HG02884 (cell line): ENCODE measurements at regions not wholly inside any gene's neighbourhood (a gene's known extent, or its start where the extent isn't known, plus 50 kb on each side); places are given as distances from the start of the nearest gene placed in this dataset.

ENCODE experiments used
- ATAC-seq: cut with Tn5 transposase; IDR thresholded peaks from one replicate; pipeline ENCODE4 v1.9.1; 2021; ENCODE audit warnings: mild to moderate bottlenecking, moderate library complexity; ENCODE audit not compliant: unreplicated experiment

DNA sequence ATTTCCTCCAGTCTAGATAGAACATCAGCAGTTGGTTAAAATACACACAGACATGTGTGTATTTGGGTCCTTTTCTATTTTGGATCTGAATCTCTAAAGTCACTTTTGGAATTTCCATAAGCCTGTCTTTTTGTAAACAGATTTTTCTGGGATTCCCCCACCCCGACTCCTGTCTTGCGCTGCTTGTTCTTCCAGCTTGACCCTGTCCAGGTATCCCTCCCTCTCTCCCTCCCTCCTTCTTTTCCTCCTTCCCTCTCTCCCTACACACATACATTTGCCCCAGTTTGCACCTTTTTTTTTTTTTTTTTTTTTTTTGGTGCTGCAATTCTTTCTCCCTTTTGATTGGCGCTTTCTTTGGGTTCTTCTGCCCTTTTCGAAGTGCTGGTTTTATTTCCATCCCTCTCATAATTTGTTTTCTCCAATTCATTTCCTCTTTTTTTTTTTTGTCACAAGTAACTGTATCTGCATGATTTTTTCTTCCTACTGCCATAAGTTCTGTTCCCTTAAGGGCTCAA lies 114.8 kb upstream of the SERTAD2 start:
- ATAC-seq, result no peak

GRCh38 chr2:64769392-64770044 lies 115.8 kb upstream of the SERTAD2 start:
- ATAC-seq, result no peak

- no peak for ATAC-seq
Measured at GRCh38 chr2:64770137-64770780, 116.5 kb upstream of the SERTAD2 start.

DNA sequence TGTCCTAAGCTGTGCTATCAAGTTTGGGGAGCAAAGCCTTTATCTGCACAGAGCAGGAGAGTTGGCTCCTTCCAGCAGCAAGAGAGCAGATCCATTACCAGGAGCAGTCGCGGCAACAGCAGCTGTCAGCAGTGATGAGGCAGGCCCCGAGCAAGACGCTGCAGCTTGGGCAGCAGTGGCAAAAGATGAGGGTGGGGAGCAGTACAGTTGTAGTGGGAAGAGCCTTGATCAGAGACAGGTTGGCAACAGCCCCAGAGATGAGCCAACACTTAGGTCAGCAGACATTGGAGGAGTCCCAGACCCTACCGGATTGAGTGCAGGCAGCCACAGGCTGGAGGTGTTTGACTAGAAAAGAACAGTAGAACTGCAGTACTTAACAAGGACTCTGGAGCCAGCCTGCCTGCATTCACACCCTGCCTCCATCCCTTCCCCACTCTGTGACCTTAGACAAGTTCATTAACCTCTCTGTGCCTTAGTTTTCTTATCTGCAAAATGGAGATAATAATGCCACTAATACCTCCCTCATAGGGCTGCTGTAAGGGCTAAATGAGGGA lies 117.1 kb upstream of the SERTAD2 start:
- ATAC-seq, result no peak

DNA sequence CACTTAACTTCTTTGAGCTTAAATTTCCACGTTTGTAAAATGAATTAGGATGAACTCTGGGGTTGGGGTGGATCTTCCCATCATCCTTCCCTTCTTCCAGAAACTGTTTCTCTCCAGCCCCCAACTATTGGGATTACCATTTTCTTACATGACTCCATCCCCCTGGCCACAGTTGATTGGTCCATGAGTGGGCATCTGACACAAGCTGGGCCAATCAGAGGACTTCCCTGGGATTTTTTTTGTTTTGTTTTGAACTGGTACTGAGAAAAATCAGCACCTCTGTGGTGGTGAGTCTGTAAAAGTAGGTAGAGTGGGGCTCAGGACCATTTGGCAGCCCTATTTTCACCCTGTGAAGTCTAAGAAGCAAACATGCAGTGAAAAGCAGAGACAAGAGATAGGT lies 118.0 kb upstream of the SERTAD2 start:
- no peak for ATAC-seq

DNA sequence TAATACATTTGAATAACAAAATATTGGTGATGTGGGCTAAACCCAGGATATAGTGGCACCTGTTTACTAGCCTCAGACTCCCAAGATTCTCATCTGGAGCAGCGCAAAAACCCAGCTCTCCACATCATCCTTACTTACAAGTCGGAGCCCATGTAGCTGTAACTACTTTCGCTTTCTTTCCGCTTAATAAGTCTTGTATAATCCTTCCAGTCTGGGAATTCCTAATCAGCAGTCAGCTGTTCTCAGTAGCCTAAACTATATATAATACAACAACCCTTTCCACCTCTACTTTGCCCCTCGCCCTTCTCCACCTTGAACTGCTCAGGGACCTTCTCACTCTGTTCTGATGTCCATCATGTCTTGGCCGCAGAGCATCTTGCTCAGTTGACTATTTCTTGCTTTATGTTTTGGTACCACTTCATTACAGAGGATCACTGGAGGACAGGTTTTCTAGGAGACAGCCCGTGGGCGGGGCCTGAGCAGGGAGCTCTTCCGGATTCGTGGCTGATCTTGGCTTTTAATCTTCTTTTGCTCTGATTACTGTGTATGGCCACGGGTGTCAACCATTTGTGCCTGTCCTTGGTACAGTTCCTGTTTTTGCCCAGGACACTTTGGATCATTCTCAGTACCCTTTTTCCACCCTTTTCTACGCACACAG lies 119.9 kb upstream of the SERTAD2 start:
- no peak for ATAC-seq

DNA sequence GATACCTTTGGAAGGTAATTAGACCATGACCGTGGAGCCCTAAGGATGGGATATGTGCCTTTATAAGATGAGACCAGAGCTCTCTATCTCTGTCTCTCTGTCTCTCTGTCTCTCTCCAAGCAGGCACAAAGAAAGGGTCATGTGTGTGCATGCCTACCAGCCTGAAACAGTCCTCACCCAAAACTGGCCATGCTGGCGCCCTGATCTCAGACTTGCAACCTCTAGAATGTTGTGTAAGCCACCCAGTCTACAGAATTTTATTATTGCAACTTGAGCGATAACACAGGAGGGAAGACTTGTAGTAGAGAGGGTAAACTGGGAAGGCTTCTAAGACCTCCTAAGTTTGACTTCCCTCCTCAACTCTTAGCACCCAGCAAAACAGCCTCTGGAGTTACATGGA lies 124.1 kb upstream of the SERTAD2 start:
- no peak for ATAC-seq

DNA sequence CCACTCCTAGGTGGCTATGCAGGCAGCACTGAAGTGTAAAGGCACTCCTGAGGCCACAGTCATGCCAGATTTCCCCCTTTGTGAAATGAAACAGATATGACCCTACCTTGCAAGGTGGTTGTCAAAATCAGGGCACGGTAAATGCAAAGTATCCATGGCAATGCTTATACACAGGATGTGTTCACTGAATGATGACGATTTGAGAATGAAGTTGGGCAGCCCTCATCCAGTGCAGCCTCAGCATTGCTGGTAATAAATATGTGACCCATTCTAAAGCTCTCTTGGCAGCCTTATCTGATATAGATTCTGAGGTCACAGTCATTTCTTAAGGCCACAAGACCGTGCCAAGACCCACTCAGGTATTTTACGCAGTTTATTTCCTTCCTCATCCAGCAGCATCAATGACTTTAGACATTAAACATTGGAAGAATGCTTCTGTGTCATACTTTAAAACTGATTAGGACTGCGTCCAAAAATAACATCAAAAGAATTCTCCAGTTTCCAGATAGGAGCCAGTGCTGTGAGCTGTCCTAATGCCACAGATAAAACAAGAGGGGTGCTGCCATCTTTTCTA lies 125.5 kb upstream of the SERTAD2 start:
- ATAC-seq, result no peak

DNA sequence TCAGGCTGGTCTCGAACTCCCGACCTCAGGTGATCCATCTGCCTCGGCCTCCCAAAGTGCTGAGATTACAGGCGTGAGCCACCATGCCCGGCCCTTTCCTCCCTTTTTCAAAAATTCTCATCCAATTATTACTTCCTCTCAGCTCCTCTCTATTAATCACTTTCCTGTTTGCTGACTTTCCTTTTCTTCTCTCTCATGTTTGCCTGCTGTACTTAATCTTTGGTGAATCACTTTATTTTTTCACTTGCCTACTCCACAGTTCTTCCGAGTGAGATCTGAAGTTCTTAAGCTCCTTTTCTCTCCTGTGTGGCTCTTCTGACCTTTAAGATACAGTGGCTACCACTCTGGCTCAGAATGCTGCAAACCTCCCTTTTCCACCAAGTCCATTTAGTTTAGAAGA lies 126.3 kb upstream of the SERTAD2 start:
- no peak for ATAC-seq

DNA sequence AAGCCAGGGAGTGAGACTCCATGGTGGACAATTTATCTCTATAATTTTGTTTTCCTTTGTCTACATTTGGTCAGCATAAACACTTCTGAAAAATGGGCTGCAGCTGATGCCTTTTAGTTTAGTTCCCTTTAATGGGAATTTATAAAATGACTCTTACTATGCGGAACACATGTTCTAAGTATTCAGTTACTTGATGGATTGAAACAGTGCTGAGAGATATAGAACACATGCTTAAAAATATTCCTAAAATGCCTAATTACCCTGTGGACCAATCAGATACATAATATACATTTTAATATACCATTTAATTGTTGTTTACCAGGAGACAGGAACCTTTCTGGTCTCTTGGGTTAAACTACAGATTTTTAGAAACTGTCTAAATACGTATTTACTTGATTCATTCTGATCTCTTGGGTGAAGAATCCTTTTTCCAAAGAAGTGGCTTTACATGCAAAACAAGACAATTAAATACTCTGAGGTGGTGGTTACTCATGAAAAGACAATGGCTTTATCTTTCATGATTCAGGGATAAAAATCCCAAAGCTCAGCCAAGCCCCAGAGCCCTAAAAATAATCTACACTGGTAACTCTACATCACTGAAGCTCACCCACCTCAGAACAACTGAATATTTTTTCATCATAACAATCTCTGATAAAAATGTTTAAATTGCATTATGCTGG lies 128.1 kb upstream of the SERTAD2 start:
- no peak for ATAC-seq

DNA sequence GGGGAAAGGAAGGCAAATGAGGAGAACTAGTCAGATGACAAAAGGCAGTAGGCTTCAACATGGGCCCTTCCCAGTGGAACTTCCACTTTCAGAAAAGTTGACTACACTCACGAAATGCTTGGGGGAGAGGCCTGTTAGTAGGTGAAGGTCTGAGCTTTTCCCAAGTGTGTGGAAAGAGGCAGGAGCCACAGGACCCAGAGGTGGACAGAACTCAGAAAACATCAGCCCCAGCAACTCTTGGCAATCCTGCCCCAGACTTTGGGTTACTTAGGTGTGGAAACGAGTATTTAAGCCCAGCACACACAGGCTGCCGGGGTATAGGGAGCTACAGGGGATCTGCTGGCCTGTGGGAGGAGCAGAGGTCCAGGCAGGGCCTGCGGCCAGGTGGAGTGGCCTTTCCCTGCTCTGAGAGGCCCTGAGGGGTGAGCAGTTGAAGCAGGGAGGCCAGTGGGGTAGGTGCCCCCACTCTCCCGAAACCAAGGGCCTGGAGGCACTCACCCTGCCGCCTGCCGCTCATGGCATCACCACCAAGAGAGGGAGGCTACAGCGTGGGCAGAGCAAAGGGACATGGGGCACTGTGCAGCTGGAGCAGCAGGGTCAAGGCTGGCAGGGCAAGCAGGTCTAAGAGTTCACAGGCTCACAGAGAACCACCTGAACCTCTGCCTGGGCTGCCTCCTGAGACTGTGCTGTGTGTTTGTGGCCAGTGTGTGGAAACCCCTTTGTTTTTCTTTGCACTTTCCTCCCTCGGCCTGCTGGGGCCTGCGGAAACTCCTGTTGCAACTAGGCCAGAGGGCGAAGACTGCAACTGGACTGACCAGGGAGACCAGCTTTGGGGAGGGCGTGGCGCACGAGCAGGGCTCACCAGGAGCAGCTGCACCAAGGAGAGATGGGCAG lies 130.7 kb upstream of the SERTAD2 start:
- no peak for ATAC-seq

DNA sequence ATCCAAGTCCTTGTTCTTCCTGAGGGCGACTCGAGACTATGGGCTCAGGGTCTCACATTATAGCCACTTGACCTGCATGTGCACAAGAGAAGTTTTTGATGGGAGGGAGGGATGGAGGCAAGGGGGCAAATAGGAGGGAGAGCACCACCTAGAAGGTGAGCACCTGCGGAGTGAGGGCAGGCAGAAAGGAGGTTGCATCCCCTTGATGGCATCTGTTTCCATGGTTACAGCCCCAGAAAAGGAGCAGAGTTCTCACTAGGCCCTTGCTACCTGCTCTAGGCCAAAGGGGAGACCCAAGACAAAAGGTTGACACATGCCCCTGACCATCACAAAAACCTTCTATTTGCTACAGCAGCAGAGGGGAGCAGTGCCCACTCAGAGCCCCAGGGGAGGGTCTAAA lies 131.5 kb upstream of the SERTAD2 start:
- ATAC-seq, result no peak

GRCh38 chr2:64786343-64787018 lies 132.8 kb upstream of the SERTAD2 start:
- ATAC-seq, result no peak

DNA sequence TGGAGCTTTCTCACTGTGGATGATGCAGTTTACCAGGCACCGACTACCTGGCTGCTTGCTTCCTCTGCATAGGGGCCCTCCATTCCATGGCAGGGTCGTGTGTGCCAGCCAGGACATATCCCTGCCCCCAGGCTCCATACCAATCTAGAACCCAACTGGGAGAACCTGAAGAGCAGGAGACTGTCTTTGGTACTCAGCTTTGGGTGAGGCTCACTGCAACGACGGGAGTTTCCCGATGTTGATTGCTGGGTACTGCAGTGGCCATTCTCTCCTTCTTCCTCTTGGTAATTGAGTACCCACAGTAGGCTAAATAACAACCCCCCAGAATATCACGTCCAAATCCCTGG lies 133.3 kb upstream of the SERTAD2 start:
- no peak for ATAC-seq

GRCh38 chr2:64787698-64788097 lies 134.0 kb upstream of the SERTAD2 start:
- ATAC-seq, result no peak

DNA sequence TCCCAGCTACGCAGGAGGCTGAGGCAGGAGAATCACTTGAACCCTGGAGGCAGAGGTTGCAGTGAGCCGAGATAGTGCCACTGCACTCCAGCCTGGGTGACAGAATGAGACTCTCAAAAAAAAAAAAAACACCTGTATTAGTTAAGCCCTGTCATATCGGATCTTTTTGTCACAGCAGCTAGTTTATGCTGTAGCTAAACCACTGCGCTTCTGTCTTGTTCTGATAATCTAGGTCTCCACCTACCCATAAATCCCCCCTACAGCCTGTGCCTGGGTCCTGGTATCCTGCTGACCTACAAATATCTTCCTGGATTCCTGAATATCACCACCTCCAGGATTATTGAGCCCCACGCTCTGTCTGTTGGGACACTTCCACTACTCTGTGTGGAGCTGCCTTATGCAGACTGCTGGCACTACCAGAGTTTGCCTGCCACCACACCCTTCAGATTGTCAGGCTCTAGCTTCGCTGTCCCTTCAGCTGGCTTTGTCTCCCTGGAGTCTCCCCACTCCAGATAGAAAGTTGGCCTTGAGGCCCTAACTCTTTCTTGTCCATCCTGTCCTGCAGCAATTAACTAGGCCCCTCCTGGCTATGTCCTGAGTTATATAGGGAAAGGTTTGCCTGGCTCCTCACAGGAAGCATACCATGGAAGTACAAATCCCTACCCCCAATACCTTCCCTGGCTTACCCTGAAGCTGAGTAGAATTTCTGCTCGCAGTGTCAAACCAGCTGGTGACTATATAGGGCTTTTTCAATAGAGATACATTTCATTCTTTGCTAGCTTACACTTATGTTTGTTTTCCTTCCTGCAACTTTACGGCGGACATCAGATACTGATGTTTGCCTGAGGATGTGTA lies 136.0 kb upstream of the SERTAD2 start:
- ATAC-seq, result no peak

DNA sequence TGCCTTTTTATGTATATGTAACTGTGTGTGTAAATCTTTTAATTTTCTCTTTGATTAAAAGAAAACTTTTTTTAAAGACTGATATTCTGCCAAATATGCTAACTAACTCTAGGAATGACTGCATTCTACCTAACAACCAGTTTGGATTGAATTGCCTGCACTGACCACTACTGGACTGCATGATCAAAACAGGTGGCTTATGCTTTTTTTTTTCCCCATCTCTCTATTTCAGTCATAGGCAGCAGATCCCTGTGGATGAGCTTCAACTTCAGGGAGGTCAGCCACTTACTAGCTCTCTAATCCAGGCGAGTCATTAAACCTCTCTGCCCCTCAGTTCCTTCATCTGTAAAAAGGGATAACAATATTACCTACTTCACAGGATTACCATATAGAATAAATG lies 138.6 kb upstream of the SERTAD2 start:
- no peak for ATAC-seq

DNA sequence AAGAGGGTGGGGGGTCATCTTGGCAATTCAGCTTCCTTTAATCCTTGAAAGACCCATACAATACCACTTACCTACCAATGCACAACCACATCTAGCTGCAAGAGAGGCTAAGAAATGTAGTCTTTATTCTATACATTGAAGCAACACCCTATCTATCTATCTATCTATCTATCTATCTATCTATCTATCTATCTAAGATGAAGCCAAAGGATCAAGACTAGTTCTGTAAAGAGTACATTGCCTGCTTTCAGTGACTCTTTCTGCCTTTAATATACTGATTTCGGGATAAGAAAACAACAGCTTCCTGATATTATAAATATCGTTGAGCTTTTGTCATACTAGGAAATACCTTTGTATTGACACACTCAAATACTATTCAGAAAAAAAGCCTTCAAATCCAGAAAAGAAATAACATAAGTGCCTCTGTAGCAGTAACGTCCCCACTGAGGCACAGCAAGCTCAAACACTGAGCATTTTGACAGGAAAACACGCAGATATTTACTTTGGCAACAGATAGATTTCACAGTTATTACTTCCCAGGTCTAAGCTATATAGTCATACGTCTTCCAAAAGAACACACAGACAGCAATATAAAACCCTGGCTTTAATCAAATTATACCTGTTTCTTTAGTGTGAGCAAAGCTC lies 139.4 kb upstream of the SERTAD2 start:
- no peak for ATAC-seq
